Stimulated activated CD8-positive, alpha-beta memory T cell treated with anti-CD3 and anti-CD28 coated beads, Interleukin-12 subunit alpha, Interleukin-12 subunit beta, amount 100 ng/mL, for 4 hours (primary cell): ENCODE measurements at regions not wholly inside any gene's neighbourhood (a gene's known extent, or its start where the extent isn't known, plus 50 kb on each side); places are given as distances from the start of the nearest gene placed in this dataset.
"Not testable (repeated sequence)": the region's sequence is repeated elsewhere in the genome, so short reads cannot be mapped to it uniquely, and the experiment has no call there.

Source experiments
- DNase-seq: peaks from one replicate; pipeline ENCODE4 v3.0.0-alpha.2; 2020; ENCODE audit warnings: low read depth

DNA sequence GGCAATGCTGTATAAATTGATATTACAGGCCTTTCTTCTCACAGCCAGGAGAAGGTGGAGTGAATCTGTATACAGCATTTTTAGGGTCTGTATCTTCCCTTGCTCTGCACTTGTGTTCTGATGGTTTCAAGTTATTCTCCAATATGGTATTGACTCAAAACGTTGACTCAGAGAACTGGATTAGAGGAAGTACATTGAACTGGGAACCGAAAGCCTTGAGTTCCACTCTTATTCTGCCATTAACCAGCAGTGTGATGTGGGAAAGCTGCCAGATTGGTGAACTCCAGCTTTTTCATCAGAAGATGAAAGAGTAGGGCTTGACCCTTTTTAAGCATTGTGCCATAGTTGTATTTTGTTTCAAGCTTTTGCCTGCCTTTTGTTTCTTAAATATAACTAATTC is 167.7 kb downstream of the SPRY2 start:
- no peak for DNase-seq

DNA sequence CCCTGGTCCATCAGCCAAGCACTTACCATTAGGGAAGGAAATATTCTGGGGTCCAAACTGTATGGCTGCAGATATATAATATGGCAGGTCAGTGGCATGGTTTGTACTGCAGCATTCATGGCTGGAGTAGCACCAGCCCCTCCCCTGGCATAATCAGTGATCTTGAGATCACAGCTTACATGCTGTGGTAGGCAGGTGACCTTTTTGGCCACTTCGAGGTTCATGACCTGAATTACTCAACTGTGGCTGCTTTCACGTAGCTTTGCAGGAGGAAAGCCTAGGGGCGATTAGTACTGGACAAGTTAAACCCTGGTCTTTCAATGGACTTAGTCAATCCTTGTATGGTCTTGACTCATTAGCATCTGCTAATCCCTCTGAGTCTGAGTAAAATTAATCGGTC is 169.8 kb downstream of the SPRY2 start:
- no peak for DNase-seq

DNA sequence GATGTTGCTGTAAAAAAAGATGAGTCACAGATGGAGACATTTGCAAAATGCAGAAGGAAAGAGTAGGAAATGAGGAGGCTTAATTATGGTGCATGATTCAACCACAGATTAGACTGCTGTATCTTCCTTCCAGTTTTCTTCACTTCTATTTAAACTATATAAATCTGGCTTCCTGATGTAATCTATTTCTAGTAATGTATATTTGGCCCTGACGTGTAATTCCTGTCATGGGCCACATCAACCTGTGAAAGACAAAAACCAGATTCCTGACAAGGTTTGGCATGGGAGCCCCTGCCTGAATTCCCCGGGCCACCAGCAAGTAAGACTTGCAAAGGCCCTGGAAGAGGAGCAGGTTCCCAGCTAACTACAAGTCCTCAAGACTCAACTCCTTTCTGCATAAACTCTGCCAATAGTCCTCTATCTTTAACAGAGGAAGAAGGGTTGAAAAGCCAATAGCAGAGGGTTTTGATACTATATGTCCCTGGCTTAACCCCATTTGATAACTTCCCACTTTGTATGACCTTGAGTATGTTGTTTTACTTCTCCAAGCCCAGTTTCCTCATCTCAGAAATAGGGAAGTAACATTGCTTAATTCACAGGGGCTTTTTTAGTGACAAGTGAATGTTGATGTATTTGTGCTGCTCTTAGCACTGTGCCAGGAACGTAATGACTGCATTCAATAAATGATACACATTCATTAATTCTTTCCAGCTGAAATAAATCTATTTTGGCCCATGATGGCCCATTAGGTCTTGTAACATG is 172.7 kb downstream of the SPRY2 start:
- DNase-seq = no peak

DNA sequence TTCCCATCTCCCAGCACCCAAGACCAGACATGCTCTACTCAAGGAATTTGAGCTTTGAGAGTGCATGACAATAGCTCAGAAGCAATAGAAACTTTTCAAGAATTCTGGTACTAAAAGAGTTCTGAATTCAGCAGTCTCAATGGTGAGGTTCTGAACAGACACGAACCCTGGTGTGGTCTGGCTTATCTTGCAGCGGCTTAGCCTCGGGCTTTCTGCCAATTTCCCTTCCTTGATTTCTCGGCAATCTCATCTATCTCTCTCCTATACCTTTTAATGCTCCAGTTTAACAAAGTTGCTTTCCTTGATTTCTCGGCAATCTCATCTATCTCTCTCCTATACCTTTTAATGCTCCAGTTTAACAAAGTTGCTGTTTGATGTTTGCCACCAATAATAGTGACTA is 174.6 kb downstream of the SPRY2 start:
- no peak for DNase-seq

DNA sequence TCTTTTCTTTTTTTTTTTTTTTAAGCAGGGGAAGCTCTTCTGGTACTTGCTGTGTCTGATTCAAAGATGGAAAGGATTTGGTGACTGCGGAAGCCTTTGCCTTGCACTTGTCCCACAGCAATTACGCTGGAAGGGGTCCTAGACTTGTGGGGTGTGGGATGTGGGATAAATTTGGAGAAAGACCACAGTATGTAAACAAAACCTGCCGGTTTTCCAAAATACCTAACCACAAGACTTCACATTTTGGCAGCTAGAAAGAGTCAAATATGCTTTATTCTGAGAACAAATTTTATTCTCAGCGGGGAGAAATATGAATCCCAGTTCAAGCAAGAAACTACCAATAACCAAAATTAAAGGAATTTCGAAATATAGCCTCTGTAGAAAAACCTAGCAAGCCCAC is 176.5 kb downstream of the SPRY2 start:
- DNase-seq = no peak

DNA sequence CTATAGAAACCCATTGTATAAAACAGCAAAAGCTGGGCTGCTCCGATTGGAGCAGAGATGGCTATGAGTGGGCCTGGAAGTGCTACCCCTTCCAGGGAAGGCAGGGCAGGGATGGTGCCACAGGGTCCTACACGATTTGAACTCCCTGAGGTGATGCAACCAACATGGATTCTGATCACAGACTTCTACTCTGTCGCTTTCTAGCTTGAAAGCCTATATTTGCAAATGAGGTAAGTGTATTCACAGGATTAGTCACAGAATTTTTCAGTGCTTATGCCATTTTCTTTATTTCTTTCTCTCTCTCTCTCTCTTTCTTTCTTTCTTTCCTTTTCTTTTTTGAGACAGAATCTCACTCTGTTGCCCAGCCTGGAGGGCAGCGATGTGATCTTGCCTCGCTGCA is 179.0 kb downstream of the SPRY2 start:
- no peak for DNase-seq

DNA sequence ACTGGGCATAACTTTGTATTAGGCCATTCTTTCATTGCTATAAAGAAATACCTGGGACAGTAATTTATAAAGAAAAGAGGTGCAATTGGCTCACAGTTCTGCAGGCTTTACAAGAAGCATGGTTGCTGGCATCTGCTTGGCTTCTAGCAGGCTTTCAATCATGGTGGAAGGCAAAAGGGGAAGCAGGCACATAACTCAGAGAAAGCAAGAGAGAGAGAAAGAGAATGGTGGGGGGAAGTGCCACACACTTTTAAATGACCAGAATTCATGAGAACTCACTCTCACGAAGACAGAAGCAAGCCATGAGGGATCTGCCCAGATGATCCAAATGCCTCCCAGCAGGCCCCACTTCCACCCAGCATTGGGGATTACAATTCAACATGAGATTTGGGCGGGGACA is 179.7 kb downstream of the SPRY2 start:
- DNase-seq = no peak

DNA sequence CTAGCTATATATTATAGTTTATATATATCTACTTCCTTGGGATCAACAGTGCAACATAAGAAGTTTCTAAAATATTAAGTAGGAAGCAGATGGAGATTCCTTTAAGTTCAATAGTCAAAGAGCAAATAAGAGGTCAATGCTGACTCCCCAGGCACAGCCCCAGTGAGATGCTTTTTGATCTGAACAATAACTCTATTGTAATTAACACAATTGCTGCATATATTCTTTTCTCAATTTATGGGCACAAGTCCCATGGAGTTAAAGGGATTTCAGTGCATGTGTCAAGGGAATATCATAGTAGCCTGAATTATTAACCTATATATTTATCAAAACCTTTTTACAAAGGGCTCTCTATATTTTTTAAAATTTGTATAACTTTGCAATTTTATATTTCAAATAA is 180.8 kb downstream of the SPRY2 start:
- DNase-seq = no peak

DNA sequence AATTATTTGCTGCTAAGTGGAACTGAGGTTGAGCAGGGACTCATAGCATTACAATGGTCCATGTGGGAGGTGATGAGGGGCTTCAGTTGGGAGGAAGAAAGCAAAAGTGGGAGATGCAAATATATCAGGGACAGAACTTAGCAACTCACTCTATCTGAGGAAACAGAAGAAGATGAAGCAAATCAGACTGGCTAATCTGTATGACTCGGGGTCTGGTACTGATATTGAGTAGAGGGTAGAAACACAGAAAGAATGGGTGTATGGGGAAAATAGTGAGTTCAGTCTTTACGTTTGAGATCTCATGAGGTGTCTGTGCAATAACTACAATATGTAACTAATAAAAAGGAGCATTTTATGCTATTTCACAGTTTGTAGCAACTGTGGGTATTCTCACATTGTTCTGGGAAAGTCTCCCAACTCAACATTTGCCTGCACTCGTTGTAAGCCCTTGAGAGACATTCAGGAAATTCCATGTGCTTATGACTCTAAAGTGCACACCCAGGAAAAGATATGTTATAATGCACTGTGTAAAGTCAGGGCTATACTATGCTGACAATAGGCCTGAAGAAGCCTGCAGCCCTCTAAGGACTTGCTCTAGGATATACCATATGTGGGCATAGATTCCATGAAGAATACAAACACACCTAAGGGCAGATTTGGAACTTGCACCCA is 183.5 kb downstream of the SPRY2 start:
- no peak for DNase-seq

DNA sequence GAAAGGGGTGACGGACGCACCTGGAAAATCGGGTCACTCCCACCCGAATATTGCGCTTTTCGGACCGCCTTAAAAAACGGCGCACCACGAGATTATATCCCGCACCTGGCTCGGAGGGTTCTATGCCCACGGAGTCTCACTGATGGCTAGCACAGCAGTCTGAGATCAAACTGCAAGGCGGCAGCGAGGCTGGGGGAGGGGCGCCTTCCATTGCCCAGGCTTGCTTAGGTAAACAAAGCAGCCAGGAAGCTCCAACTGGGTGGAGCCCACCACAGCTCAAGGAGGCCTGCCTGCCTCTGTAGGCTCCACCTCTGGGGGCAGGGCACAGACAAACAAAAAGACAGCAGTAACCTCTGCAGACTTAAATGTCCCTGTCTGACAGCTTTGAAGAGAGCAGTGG is 188.8 kb downstream of the SPRY2 start:
- DNase-seq = not testable (repeated sequence)

DNA sequence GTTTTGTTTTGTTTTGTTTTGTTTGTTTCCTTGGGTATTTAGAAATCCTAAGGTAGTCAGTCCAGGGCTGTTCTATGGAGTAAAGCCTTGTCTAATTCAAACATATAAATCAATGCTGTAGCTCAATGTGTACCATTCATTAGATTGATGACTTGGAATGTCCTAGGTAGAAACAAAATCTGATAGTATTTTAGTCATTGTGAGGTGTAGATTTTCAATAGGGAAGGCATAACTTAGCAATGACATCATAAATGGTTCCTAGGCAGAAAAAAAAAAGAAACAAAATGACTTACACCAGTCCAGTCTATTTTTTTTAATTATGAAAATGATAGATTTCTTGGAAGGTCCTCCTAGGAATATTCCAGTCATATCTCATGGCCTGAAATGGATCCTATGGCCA is 189.9 kb downstream of the SPRY2 start:
- no peak for DNase-seq

DNA sequence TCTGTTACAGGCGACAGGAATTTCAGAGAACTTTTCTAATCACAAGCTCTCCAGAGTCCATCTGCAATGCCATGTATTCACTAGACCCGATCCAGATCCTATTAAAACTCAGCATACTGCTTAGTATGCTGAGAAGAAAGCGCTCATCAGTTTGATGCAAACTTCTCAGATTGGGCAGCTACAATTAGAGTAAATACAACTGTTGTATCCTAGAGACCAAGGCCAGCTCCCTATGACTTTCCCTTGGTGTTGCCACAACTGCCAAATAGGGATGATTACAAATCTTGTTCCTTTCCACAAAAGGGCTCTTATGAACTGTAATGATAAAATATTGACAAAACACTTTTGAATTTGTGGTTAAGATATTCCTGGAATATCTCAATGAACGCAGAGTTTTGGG is 191.2 kb downstream of the SPRY2 start:
- DNase-seq = no peak

DNA sequence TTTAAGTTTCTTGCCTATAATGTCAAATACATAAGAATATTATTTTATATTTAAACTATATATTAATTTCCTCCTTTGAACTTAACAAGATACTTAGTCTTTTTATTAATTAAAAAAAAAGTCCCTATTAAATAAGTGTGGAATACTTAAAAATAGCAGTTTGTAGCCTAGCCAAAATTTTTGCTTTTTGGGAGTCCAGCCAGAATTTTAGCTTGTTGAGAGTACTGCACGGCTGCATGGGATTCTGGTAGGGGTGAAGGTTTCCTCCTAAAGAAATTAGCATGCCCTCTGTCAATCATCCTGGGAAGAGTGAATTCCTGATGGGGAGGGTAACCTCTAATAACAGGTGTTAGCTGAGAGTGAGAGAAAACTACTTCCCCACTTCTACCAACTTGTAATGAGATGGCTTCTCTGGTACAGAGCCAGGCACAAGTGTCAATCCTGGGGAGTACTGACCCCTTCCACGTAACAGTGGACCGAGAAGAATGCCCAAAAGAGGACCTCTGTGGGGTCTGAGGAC is 195.7 kb downstream of the SPRY2 start:
- no peak for DNase-seq

DNA sequence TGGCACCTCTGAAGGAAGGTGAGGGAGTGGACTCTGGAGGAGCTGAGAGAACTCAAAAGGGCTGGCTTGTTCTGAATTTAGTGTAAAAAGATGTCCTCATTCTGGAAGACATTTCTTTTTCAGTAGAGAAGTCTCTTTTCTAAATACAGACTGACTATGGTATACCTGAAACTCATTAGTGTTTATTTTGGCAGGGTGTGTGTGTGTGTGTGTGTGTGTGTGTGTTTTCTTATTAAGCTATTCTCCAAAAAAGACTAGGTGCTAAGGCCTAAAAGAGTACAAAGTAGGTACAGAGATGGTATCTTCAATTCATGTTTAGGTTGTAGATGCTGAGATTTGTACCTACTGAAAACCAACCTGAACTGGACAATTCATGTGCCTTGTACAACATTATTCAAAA is 196.4 kb downstream of the SPRY2 start:
- no peak for DNase-seq

DNA sequence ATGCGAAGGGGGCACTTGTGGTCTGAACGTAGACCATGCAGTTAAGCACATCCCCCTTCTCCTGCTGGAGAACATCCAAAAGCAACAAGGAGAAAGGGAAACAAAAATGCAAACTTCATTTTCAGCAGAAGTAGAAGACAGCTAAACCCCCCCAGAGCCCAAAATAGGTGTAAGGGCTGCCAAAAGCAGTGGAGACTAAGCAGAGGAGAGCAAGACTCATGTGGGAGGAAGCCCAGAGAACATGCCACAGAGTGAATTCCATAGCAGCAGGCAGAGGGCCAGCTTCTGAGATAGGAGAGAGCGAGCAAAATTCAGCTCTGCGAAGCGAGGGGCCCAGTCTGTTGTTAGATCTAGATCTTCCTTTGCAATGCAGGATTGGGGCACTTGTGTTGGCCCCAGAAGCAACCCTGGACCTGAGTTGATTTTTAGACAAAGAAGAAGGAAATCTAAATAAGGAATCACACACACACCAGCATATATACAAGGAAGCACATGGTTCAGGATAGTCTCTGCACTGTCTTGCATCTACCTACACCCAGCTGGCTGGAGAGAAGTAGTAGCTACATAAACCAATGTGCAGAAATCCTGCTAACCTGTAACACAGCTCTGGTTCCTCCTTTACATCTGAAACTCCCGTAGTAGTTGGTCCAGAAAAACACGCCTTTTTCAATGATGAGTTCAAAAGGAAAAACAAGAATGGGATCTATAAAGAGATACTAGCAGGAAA is 199.6 kb downstream of the SPRY2 start:
- DNase-seq = no peak

DNA sequence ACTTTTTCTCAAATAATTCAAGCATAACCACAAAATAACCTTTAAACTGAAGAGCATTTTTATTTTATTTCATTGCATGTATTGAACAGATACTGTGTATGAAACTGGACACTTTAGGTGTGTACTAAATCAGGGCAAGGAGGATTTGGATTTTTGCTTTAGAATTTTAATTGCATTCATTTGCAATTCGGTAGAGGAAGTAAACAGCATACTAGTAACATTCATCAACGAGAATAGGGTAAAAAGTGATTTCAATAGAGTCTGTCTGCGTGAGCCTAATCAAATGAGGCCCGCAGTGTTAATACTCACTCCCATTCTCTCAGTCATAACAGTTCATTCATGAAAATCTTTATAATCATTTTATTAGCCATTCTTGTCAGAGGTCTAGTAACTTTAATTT is 200.2 kb downstream of the SPRY2 start:
- DNase-seq = no peak

DNA sequence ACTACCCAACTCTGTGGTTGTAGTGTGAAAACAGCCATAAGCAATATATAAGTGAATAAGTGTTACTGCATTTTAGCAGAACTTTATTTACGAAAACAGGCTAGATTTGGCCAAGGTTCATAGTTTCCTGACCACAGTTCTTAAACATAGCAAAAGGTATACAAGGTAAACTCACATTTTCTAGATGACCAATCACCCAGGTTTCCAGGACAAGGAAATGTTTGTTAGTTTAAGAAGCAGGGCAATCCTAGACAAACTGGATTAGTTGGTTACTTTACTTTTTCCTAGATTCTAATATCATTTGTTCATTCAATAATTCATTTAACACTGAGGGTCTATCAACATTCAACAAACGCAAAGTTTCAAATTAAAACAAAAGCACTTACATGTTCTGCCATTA is 201.7 kb downstream of the SPRY2 start:
- no peak for DNase-seq

DNA sequence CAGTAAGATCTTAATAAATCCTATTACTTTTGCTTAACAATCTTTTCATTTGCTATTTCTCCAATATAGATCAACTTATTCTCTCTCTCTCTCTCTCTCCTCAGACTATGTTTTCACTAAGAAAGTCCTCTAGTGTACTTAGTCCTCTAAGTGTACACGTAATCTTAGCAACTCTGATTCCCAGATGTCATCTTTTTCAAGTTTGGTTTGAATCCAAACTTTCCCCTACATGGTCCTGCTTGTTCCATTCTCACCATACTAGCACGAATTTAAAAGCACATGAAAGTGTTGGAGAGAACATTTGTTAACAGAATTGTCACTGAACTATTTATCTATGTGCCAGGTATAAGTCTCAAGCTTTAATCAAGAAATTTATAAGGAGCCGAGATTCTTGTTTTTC is 202.9 kb downstream of the SPRY2 start:
- no peak for DNase-seq

DNA sequence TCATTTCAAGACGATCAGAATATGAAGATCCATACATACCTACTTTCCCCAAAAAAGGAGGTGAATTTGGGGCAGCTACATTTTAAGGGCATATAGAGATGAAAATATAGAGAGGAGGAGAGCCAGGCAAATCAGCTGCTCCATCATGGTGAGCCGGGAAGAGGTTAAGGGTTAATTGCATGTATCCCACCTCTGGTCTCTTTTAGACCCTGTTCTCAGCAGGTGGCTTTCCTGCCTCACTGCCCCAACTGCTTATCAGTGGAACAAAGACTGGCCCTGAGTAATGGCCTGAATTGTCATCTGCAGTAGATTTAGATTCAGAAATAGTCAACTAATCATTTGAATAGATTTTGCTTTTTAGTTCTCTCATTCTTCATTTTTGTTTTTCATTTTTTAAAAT is 206.6 kb downstream of the SPRY2 start:
- DNase-seq = no peak

DNA sequence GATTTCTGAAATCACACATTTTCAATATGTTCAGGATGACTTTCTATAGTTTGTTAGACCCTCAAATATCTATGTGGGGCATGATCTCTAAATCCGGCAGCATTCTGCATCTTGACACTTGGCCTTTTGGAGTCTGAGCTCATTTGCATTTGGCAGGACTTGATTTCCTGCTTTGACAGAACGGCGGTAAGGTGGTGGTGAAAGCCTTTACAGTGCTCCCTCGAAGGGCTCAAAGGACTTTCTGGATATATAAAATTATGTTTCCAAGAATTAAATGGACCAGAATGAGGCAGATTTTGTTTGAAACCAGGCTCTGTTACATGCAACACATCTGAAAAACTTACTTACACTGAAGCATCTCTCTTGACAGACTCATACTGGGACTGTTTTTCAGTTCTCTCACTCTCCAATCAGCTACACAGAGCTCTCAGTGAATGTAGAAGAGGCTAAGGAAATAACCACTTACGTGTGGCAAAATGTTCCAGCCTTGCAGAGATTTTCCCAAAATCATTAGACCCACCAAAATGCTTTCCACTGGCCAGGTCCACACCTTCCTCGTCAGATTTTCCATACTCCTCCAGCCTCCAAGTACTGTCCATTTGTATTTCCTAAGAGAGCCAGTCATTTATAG is 207.2 kb downstream of the SPRY2 start:
- no peak for DNase-seq

DNA sequence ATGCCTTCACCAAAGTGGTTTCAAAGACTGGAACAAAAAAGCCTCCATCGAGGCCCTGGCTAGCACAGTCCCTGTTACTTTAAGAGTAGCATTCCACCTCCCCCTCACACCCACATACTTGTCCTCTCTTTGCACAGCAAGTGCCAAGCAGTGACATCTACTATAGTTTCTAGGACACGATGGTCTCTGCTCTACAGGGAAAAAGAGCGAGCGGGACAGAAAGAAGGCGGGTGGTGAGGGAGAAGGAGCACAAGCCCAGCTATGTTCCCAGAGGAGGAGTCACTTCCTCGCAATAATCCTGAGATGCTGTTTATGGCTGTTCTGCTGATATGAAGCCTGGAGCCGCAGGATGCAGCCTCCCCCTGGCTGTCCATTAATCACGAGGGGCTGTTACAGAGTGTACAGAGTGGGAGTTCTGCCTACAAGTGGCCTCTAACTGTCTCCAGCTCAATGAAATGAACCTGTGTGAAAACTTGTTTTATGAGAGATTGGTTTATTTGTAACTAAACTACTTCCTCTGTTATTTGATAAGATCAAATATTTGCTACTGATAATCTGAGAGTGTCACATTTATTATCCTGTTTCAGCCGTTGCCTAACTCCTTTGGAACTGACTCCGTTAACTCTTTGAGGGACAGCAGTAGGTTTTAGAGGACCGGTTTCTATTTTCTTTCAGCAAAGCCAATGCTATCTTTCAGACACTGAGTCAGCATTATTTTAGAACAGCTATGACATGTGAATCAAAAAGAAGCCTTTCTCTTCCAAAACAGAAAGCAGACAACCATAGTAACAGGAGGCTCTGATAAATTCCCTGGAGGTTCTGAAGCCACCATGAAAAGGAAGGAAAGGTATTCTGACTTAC is 208.0 kb downstream of the SPRY2 start:
- no peak for DNase-seq

DNA sequence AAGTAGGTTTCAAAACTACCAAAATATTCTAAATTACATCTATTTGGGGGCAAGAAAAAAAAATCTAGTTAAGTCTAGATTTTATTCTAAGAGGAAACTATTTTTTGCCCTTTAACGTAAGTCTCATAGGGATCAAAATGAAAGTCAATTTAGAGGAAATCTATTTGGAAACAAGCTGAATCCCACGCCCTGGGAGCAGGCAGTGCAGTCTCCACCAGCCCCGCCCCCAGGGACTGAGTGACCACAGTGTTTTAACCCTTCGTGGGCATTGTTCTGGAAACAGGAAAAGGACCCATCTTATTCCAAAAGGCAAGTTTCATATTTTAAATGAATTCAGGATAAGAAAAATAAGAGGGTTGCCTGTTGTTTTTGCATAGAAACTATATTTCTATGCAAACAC is 209.7 kb downstream of the SPRY2 start:
- DNase-seq = no peak
